Osteocyte (in vitro differentiated cells): ENCODE measurements at regions not wholly inside any gene's neighbourhood (a gene's known extent, or its start where the extent isn't known, plus 50 kb on each side); places are given as distances from the start of the nearest gene placed in this dataset.

ENCODE experiments used
- DNase-seq: peaks from one replicate; pipeline ENCODE4 v3.0.0; 2021; ENCODE audit warnings: mixed read lengths; ENCODE audit not compliant: unreplicated experiment; ENCODE audit errors: extremely low spot score
- H3K27ac Mint-ChIP-seq: one replicate; pipeline ENCODE4 v1.8.0; 2021; ENCODE audit warnings: mild to moderate bottlenecking, mixed read lengths; ENCODE audit not compliant: unreplicated experiment
- H3K27me3 Mint-ChIP-seq: one replicate; pipeline ENCODE4 v1.8.0; 2021; ENCODE audit warnings: mixed read lengths; ENCODE audit not compliant: unreplicated experiment
- H3K36me3 Mint-ChIP-seq: one replicate; pipeline ENCODE4 v1.8.0; 2021; ENCODE audit warnings: mixed read lengths; ENCODE audit not compliant: unreplicated experiment
- H3K4me1 Mint-ChIP-seq: one replicate; pipeline ENCODE4 v1.8.0; 2021; ENCODE audit warnings: mixed read lengths; ENCODE audit not compliant: unreplicated experiment
- H3K4me3 Mint-ChIP-seq: one replicate; pipeline ENCODE4 v1.8.0; 2021; ENCODE audit warnings: mild to moderate bottlenecking, moderate library complexity, mixed read lengths; ENCODE audit not compliant: unreplicated experiment
- H3K9me3 Mint-ChIP-seq: one replicate; pipeline ENCODE4 v1.8.0; 2021; ENCODE audit warnings: mixed read lengths; ENCODE audit not compliant: unreplicated experiment
- TF ChIP-seq, protein P1 (sequence below): fragments of 200-600 bp; sonication (generic); IDR thresholded peaks from 2 replicates; pipeline ENCODE4 v1.5.0; 2021; ENCODE audit warnings: antibody characterized with exemption, mild to moderate bottlenecking, moderate library complexity

DNA sequence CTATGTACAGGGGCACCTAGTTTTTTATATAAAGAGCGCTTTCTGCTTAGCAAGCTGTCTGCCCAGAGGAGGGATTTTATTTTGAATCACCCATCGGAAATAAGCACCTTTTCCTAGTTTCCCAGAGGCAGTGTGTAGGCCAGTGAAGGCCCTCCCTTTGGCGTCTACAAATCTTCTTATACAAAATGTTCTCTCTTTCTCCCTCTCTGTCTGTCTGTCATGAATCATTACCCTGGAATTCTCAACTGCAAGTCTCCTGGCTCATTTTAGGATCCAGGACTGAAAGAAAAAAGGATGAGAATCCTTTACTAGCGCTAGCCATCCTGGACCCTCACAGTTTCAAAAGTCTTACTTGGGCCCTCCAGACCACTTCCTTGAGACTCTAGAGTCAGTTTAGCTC is 728.1 kb downstream of the OTOL1 start:
- Mint-ChIP-seq H3K27ac (no peak overlapping the region), H3K4me3 (no peak overlapping the region), H3K36me3 (no peaks in the 10 kb centered on the region), H3K27me3 (no peaks in the 10 kb centered on the region), H3K9me3 (peaks cover 4% of the 10 kb centered on the region), H3K4me1 (peaks cover 11% of the 10 kb centered on the region)
- DNase-seq: no peak
- TF ChIP-seq, protein P1, sequence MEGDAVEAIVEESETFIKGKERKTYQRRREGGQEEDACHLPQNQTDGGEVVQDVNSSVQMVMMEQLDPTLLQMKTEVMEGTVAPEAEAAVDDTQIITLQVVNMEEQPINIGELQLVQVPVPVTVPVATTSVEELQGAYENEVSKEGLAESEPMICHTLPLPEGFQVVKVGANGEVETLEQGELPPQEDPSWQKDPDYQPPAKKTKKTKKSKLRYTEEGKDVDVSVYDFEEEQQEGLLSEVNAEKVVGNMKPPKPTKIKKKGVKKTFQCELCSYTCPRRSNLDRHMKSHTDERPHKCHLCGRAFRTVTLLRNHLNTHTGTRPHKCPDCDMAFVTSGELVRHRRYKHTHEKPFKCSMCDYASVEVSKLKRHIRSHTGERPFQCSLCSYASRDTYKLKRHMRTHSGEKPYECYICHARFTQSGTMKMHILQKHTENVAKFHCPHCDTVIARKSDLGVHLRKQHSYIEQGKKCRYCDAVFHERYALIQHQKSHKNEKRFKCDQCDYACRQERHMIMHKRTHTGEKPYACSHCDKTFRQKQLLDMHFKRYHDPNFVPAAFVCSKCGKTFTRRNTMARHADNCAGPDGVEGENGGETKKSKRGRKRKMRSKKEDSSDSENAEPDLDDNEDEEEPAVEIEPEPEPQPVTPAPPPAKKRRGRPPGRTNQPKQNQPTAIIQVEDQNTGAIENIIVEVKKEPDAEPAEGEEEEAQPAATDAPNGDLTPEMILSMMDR: no peak

DNA sequence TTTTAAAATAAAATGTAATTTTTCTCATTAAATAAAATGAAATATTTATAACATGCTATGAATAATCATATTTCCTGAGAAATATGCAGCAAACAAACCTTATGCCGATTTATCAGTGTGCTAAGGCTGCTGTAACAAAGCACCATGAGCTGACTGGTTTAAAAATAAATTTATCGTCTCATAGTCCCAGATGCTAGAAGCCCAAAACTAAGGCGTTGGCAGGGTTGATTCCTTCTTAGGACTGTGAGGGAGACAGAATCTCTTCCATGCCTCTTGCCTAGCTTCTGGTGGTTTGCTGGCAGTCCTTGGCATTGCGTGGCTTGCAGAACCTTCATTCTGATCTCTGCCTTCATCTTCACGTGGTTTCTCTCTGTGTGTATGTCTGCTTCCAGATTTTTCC is 740.3 kb downstream of the OTOL1 start:
- Mint-ChIP-seq H3K36me3 (no peaks in the 10 kb centered on the region), H3K9me3 (no peaks in the 10 kb centered on the region), H3K27ac (no peak overlapping the region), H3K27me3 (no peaks in the 10 kb centered on the region), H3K4me1 (no peaks in the 10 kb centered on the region), H3K4me3 (no peak overlapping the region)
- TF ChIP-seq, protein P1: no peak
- DNase-seq: no peak

DNA sequence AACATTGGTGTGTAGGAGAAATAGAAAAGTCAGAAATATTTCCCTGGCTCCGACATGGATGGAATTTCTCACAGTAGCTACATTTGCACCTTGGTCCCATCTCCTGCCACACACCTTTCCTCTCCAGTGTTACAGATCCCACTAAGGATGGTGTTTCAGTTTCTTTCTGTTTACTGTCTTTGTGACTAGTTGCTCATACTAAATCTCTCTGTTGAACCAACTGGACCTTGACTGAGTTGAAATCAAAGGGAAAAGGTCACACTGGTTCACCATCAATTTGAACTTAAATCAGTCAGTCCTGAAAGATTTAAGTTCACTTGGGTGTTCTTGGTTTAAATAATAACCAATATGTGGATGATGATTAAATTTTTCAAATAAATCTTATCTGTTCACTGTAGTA is 754.2 kb downstream of the OTOL1 start:
- Mint-ChIP-seq H3K36me3 (no peaks in the 10 kb centered on the region), H3K4me1 (no peaks in the 10 kb centered on the region), H3K4me3 (no peak overlapping the region), H3K9me3 (peaks cover 6% of the 10 kb centered on the region), H3K27me3 (no peaks in the 10 kb centered on the region), H3K27ac (no peak overlapping the region)
- no peak for DNase-seq
- TF ChIP-seq, protein P1: no peak

DNA sequence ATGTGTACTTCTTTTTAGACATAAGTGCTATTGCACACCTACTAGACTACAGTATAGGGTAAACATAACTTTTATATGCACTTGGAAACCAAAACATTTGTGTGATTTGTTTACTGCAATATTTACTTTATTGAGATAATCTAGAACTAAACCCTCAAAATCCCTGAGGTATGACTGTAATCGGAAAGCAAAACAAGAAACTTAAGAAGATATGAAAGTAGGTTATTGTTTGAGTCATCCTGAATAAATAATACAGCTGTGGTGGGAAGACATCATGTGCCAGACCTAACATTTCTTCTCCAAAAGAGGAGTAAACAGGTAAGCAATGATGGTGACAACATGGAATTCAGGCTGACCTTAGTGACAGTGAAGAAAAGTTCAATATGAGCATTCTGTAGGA is 765.5 kb downstream of the OTOL1 start:
- Mint-ChIP-seq H3K27ac (no peak overlapping the region), H3K27me3 (no peaks in the 10 kb centered on the region), H3K4me1 (peaks cover 3% of the 10 kb centered on the region), H3K36me3 (no peaks in the 10 kb centered on the region), H3K9me3 (peaks cover 6% of the 10 kb centered on the region), H3K4me3 (no peak overlapping the region)
- no peak for DNase-seq
- TF ChIP-seq, protein P1: no peak

DNA sequence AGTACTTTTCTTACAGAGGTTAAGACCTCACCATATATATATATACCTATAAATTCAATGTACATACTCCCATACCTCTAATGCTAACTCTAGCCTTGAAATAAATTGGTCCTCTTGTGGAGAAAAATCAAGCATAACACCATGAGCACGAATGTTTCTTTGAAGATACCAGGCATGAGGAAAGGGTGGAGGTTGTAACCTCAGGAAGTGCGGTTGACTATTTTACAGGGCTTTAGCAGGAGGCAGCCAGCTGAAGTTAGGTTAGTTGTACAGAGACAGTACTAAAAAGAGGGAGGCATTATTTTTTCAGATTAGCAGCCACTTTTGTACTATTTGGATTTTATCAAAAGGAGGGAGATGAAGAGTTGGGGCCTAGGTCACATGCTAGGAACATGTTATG is 767.0 kb downstream of the OTOL1 start:
- peaks cover 3% of the 10 kb centered on the region for H3K4me1 Mint-ChIP-seq
- H3K4me3 Mint-ChIP-seq: no peak overlapping the region
- H3K27ac Mint-ChIP-seq: no peak overlapping the region
- H3K9me3 Mint-ChIP-seq: peaks cover 10% of the 10 kb centered on the region
- TF ChIP-seq, protein P1: no peak
- H3K36me3 Mint-ChIP-seq: no peaks in the 10 kb centered on the region
- H3K27me3 Mint-ChIP-seq: no peaks in the 10 kb centered on the region
- no peak for DNase-seq
